HG03575 (cell line): ENCODE measurements at regions not wholly inside any gene's neighbourhood (a gene's known extent, or its start where the extent isn't known, plus 50 kb on each side); places are given as distances from the start of the nearest gene placed in this dataset.
"Not testable (repeated sequence)": the region's sequence is repeated elsewhere in the genome, so short reads cannot be mapped to it uniquely, and the experiment has no call there.

Experiments used
- ATAC-seq: cut with Tn5 transposase; IDR thresholded peaks from one replicate; pipeline ENCODE4 v1.9.1; 2021; ENCODE audit not compliant: unreplicated experiment, insufficient number of reproducible peaks, low FRiP score; ENCODE audit errors: extremely low read depth

- ATAC-seq = not testable (repeated sequence)
These were observed 183.7 kb upstream of the AKAP13 start for GRCh38 chr15:85196697-85197096.

GRCh38 chr15:85197582-85197981 lies 182.8 kb upstream of the AKAP13 start:
- ATAC-seq = not testable (repeated sequence)

- ATAC-seq = not testable (repeated sequence)
These were observed 182.0 kb upstream of the AKAP13 start for GRCh38 chr15:85198432-85198831.

- ATAC-seq = not testable (repeated sequence)
These were observed 180.2 kb upstream of the AKAP13 start for GRCh38 chr15:85200215-85200614.

- ATAC-seq = not testable (repeated sequence)
These were observed 179.1 kb upstream of the AKAP13 start for GRCh38 chr15:85201118-85201793.

GRCh38 chr15:85204481-85204880 lies 175.9 kb upstream of the AKAP13 start:
- not testable (repeated sequence) for ATAC-seq

- ATAC-seq = not testable (repeated sequence)
These were observed 146.5 kb upstream of the AKAP13 start for GRCh38 chr15:85233791-85234325.

GRCh38 chr15:85234450-85235196 lies 145.8 kb upstream of the AKAP13 start:
- ATAC-seq = not testable (repeated sequence)

GRCh38 chr15:85244056-85244455 lies 136.3 kb upstream of the AKAP13 start:
- not testable (repeated sequence) for ATAC-seq

GRCh38 chr15:85250938-85251542 lies 129.4 kb upstream of the AKAP13 start:
- not testable (repeated sequence) for ATAC-seq

- not testable (repeated sequence) for ATAC-seq
These were observed 127.0 kb upstream of the AKAP13 start for GRCh38 chr15:85253196-85253915.

GRCh38 chr15:85254961-85255360 lies 125.4 kb upstream of the AKAP13 start:
- ATAC-seq = not testable (repeated sequence)

- ATAC-seq = not testable (repeated sequence)
These were observed 124.9 kb upstream of the AKAP13 start for GRCh38 chr15:85255502-85255901.

GRCh38 chr15:85256009-85256997 lies 124.1 kb upstream of the AKAP13 start:
- ATAC-seq = not testable (repeated sequence)

GRCh38 chr15:85258062-85258445 lies 122.3 kb upstream of the AKAP13 start:
- ATAC-seq = not testable (repeated sequence)

- ATAC-seq = not testable (repeated sequence)
These were observed 121.7 kb upstream of the AKAP13 start for GRCh38 chr15:85258559-85259209.

GRCh38 chr15:85260526-85260925 lies 119.9 kb upstream of the AKAP13 start:
- not testable (repeated sequence) for ATAC-seq
